Activated CD4-positive, alpha-beta T cell treated with anti-CD3 and anti-CD28 coated beads, Interleukin-2, amount 10 ng/mL, durations not matched to agents 24 days and 14 days (primary cell): ENCODE measurements at regions not wholly inside any gene's neighbourhood (a gene's known extent, or its start where the extent isn't known, plus 50 kb on each side); places are given as distances from the start of the nearest gene placed in this dataset.

Experiments
- DNase-seq: peaks from one replicate; pipeline ENCODE4 v3.0.0; 2022
- H3K27ac Mint-ChIP-seq: one replicate; pipeline ENCODE4 v1.8.0; 2022; ENCODE audit warnings: mild to moderate bottlenecking, mixed read lengths
- H3K27me3 Mint-ChIP-seq: one replicate; pipeline ENCODE4 v1.8.0; 2022; ENCODE audit warnings: mixed read lengths
- H3K36me3 Mint-ChIP-seq: one replicate; pipeline ENCODE4 v1.8.0; 2022; ENCODE audit warnings: low read depth, mild to moderate bottlenecking, mixed read lengths
- H3K4me1 Mint-ChIP-seq: one replicate; pipeline ENCODE4 v1.8.0; 2021; ENCODE audit warnings: mixed read lengths
- H3K4me3 Mint-ChIP-seq: one replicate; pipeline ENCODE4 v1.8.0; 2022; ENCODE audit warnings: mild to moderate bottlenecking, moderate library complexity, mixed read lengths
- H3K9me3 Mint-ChIP-seq: one replicate; pipeline ENCODE4 v1.8.0; 2021; ENCODE audit warnings: mixed read lengths
- intact Hi-C: fragments of 100-400 bp; cut with micrococcal nuclease; formaldehyde crosslinking; loops from one replicate; pipeline ENCODE4 v1.15.1; 2023

DNA sequence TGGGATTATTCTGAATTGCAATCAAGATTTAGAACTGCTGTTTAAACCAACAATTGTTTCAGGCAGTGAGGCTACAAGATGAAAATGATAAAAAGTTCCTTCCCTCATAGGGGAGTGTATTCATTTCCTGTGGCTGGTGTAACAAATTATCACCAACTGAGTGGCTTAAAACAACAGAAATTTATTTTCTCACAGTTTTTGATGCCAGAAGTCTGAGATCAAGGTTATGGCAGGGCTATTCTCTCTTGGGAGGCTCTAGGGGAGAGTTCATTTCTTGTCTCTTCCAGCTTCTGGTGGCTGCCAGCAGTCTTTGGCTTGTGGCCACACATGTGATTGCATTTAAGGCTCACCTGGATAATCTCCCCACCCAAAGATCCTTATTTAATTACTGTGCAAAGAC is 290.5 kb upstream of the ZSWIM2 start:
- Mint-ChIP-seq H3K4me3 (no peak overlapping the region), H3K9me3 (no peaks in the 10 kb centered on the region), H3K27me3 (no peaks in the 10 kb centered on the region), H3K36me3 (no peaks in the 10 kb centered on the region), H3K4me1 (no peaks in the 10 kb centered on the region), H3K27ac (no peak overlapping the region)
- no peak for DNase-seq
- intact Hi-C loops = no loop called here

DNA sequence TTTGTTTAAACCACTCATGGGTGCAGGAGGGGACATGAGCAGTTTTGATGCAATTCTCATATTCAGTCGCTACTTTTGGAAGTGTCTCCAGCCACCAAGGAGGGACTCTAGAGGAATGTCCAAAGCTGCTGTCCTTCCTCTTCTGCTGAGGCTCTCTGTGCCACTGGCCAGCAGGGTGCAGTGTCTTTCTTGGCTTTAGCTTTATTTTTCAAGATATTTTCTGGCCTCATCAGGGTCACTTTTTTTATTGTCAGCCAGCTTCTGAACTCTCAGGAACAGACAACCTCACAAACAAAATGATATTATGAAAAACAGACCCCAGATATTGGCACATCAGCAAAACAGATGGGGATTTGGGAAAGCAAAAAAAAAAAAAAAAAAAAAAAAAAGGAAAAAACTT is 289.3 kb upstream of the ZSWIM2 start:
- no peak for DNase-seq
- no peaks in the 10 kb centered on the region for H3K36me3 Mint-ChIP-seq
- no peaks in the 10 kb centered on the region for H3K4me1 Mint-ChIP-seq
- H3K9me3 Mint-ChIP-seq = no peaks in the 10 kb centered on the region
- H3K27ac Mint-ChIP-seq = no peak overlapping the region
- no peaks in the 10 kb centered on the region for H3K27me3 Mint-ChIP-seq
- no peak overlapping the region for H3K4me3 Mint-ChIP-seq
- intact Hi-C loops = no loop called here

DNA sequence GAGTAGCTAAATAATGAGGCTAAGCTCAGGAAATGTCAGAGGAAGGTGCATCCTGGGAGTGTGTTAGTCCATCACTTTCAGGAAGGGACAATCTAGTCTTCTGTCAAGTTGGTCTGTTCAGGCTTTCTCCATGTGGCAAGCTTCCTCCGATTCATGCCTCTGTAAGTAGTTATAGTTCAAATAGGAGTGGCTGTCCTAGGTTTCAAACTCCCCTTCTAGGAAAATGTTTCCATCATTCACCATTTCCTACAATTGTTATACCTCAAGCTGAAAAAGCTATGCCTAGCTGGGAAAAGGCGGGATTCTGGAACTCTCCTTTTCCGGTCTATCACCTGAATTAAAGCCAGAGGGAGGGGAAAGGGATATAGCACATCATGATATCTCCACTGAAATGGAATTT is 287.7 kb upstream of the ZSWIM2 start:
- H3K36me3 Mint-ChIP-seq = no peaks in the 10 kb centered on the region
- intact Hi-C loops = no loop called here

DNA sequence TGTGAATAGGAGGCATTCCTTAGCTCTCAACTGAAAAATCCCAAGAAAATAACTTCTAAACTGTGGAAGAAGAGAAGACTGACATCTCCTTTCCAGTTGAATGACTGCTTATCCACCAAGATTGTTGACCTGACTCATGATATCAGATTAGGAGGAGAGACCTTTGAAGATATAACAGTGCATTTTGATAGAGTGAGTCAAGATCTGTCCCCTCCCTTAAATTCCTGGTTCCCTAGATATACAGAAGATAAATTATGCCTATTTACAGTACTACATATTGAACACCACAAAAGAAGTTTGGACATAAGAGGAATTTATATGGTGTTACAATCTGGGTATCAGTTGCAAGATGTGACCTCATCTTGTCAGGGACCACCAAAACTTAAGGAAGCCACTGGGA is 285.3 kb upstream of the ZSWIM2 start:
- Mint-ChIP-seq H3K27me3 (no peaks in the 10 kb centered on the region), H3K4me3 (no peak overlapping the region), H3K9me3 (no peaks in the 10 kb centered on the region), H3K36me3 (no peaks in the 10 kb centered on the region), H3K4me1 (no peaks in the 10 kb centered on the region), H3K27ac (no peak overlapping the region)
- intact Hi-C loops = no loop called here
- DNase-seq = no peak

More for the DNA sequence above, 287.7 kb upstream of the ZSWIM2 start:
- Mint-ChIP-seq H3K4me1 (no peaks in the 10 kb centered on the region), H3K27me3 (no peaks in the 10 kb centered on the region), H3K27ac (no peak overlapping the region), H3K9me3 (no peaks in the 10 kb centered on the region), H3K4me3 (no peak overlapping the region)
- no peak for DNase-seq

DNA sequence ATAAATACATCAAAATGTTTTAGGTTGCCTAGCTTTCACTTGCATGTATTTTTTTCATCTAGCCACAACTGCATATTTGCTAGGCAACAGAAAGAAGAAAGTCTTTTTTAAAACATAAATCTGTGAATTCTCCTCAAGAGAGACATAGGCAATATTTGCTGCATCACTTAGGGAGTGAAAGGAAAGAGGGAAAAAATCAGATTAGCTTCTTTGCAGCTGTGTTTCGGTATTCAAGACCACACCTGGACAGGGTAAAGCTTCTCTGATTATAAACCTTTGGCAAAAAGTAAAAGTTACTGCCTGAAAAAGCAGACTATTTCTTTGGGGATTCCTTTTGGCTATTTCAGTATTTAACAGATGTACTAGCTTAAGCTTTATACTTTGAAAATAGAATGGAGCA is 280.9 kb upstream of the ZSWIM2 start:
- no peak for DNase-seq
- Mint-ChIP-seq H3K9me3 (no peaks in the 10 kb centered on the region), H3K4me3 (no peak overlapping the region), H3K27me3 (no peaks in the 10 kb centered on the region), H3K27ac (no peak overlapping the region), H3K4me1 (no peaks in the 10 kb centered on the region), H3K36me3 (no peaks in the 10 kb centered on the region)
- intact Hi-C loops = no loop called here

DNA sequence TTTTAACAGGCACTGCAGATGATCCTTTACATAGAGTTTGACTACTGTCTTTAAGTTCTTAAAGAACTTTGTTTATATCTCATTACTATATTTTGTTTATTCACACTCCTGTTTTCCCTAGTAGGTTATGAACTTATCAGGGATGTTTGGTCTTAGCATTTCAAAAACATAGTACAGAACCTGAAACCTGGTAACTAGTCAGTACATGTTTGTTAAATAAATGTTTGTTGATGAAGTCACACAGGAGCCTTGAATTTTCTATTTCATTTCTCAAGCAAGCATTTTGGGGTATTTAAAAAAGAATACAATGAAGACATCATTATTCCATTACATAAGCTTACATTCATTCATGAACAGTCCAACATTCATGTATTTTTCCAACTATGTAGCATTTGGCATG is 280.3 kb upstream of the ZSWIM2 start:
- Mint-ChIP-seq H3K9me3 (no peaks in the 10 kb centered on the region), H3K27ac (no peak overlapping the region), H3K27me3 (no peaks in the 10 kb centered on the region), H3K4me1 (no peaks in the 10 kb centered on the region), H3K4me3 (no peak overlapping the region), H3K36me3 (no peaks in the 10 kb centered on the region)
- no peak for DNase-seq
- intact Hi-C loops = no loop called here

DNA sequence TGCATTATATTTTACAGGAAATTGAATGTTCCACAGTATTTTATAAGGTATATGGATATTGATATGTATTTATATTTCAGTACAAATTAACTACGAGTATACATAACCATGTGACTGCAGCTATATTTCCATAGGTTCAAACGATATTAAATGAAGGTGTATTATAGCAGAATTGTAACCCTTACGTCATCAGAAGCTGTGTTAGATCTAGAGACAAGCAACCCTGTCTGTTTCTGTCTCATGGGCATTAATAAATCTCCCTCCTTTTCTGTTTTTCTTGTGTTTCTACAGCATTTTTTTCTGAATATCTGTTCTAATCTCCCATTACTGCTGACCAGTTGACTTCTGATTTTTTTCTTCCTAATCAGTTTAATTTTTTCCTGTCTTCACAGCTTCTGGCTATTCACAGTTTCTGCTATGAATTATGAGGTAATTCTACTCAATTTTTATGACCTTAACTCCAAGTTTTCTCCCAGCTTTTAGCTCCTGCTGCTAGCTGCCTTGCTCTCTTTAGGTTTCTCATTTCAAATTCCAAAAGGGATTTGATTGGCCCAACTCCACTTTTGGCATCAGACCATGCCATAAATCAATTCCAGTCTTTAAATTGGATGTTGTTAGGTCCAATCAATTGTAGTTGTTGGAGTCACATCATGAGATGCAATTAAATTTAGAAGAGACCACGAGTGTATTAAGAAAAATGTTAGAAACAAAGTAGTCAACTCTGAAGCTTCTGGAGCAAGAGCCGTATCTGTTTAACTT is 277.5 kb upstream of the ZSWIM2 start:
- H3K27ac Mint-ChIP-seq = no peak overlapping the region
- DNase-seq = no peak
- H3K27me3 Mint-ChIP-seq = no peaks in the 10 kb centered on the region
- intact Hi-C loops = no loop called here
- H3K9me3 Mint-ChIP-seq = no peaks in the 10 kb centered on the region
- no peaks in the 10 kb centered on the region for H3K36me3 Mint-ChIP-seq
- no peak overlapping the region for H3K4me3 Mint-ChIP-seq
- no peaks in the 10 kb centered on the region for H3K4me1 Mint-ChIP-seq

DNA sequence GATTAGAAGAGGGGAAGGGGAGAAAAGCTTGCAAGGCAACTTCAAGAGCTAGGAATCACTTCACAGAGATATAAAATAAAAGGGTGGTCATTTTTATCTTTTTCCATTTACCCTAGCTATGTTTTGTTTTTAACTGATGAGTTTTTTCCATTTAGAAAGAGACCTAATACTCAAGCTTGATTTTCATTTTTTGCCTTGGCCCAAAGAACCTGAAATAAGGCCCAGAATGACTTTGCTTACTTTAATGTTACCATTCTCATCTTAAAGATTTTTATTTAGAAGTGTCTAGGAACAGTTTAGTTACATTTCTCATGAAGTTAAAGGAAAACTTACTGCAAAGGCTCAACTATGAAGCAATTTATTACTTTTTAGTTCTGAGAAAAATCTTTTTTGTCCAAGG is 276.3 kb upstream of the ZSWIM2 start:
- intact Hi-C loops = no loop called here
- Mint-ChIP-seq H3K36me3 (no peaks in the 10 kb centered on the region), H3K9me3 (no peaks in the 10 kb centered on the region), H3K27ac (no peak overlapping the region), H3K4me3 (no peak overlapping the region), H3K4me1 (no peaks in the 10 kb centered on the region), H3K27me3 (no peaks in the 10 kb centered on the region)
- DNase-seq = no peak

DNA sequence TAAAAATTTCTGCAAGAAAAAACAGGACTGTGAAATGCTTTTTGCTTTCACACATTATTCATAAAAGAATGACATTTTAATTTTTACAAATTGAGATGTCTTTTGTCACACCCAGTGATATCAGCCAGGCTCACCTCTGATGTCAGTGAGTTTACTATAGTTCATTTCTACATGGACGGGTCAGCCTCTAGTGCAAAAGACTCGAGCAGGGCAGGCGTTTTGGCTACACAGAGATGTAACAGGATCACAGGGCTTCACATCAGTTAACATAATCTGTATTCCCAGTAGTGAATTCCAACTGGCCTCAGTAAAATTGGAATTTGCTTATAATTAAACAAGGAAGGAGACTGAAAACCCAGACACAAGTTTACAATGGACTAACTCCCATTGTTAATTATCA is 275.6 kb upstream of the ZSWIM2 start:
- Mint-ChIP-seq H3K27me3 (no peaks in the 10 kb centered on the region), H3K4me1 (no peaks in the 10 kb centered on the region), H3K36me3 (no peaks in the 10 kb centered on the region), H3K27ac (no peak overlapping the region), H3K9me3 (no peaks in the 10 kb centered on the region), H3K4me3 (no peak overlapping the region)
- no peak for DNase-seq
- intact Hi-C loops = no loop called here

DNA sequence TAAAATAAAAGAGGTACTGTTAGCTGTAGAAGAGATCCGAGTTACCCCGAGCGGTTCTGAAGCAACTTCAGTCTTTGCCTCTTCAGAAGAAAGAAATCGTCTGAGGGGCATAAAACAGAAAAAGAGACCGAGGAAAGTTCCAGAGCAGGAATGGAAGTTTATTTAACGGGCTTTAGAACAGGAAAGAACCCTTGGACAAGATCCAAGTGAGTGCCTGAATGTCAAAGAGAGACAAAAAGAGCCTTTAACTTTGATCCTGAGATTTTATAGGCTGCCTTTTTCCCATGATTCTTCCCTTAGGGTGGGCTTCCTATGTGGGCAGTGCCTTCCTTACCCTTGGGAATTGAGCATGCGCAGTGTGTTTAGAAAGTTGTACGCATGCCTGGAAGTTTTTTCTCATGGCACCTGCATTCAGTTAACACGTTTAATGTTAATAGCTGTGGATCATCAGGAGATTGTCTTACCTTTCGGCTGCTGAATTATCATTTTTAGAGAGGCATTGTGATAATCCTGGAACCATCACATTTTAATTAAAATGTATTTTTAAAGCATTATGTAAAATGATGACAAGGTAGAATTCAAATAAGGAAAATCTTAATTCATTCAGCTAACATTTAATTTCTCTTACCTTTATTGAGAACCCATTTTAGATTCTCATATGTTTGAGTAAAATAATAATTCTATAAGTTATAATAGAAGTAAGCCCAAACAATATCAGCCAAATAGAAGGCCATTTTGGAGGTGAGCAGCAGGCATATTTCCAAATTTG is 269.5 kb upstream of the ZSWIM2 start:
- Mint-ChIP-seq H3K4me3 (no peak overlapping the region), H3K9me3 (no peaks in the 10 kb centered on the region), H3K4me1 (no peaks in the 10 kb centered on the region), H3K36me3 (no peaks in the 10 kb centered on the region), H3K27me3 (no peaks in the 10 kb centered on the region), H3K27ac (no peak overlapping the region)
- intact Hi-C loops = no loop called here
- no peak for DNase-seq

DNA sequence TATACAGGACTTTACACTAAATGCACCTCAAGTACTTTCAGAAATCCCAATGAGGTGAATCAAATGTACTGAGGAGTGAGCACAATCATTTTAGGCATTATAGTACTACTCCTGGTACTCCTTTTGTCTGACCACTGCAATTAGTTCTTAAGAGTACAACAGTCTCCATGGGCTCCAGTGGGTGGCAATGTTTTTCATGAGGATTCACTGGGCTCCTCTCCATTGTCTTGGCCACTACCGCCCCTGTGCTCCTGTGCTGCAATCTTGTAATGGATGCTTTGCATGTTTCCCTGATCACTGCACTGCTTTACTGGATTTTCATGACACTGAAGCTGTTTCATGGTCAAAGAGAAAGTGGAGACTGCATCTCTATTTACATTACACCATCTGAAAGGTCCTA is 268.5 kb upstream of the ZSWIM2 start:
- Mint-ChIP-seq H3K36me3 (no peaks in the 10 kb centered on the region), H3K27ac (no peak overlapping the region), H3K27me3 (no peaks in the 10 kb centered on the region), H3K4me1 (no peaks in the 10 kb centered on the region), H3K9me3 (no peaks in the 10 kb centered on the region), H3K4me3 (no peak overlapping the region)
- intact Hi-C loops = no loop called here
- DNase-seq = no peak

DNA sequence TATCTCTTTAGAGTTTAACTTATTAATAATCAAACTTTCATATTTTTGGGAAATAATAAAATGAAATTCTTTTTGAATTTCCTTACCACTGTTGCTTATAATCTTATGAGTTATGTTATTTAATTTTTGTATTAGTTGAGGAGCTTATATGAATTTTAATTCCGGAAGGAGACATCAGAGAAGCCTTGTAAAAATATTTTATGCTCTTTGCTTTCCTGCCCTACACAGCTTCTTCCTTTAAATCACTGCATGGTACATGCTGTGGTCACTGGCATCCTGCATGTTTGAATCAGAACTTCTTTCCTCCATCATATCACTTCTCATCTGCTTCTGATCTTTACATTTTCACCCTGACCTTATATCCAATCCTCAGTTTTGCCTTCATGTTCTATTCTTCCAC is 266.7 kb upstream of the ZSWIM2 start:
- Mint-ChIP-seq H3K4me3 (no peak overlapping the region), H3K4me1 (no peaks in the 10 kb centered on the region), H3K27ac (no peak overlapping the region), H3K9me3 (no peaks in the 10 kb centered on the region), H3K36me3 (no peaks in the 10 kb centered on the region), H3K27me3 (no peaks in the 10 kb centered on the region)
- no peak for DNase-seq
- intact Hi-C loops = no loop called here

DNA sequence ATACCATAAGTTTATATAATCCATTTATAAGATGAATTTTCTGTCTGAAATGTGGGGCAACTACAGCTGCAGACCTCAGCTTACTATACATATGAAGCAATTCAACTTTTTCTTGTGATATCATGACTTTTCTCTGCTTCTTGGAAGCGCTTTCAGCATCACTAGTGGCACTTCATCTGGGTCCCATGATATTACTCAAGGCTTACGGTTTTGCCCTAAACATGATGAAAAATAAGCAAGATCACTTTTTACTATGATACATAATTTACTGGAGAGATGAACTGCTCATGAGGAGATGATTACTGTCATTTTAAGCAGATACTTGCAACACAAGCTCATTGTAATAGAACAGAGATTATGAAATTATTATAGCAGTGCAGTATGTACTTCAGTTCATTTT is 258.0 kb upstream of the ZSWIM2 start:
- Mint-ChIP-seq H3K36me3 (no peaks in the 10 kb centered on the region), H3K4me3 (no peak overlapping the region), H3K4me1 (no peaks in the 10 kb centered on the region), H3K27me3 (no peaks in the 10 kb centered on the region), H3K9me3 (no peaks in the 10 kb centered on the region), H3K27ac (no peak overlapping the region)
- DNase-seq = no peak
- intact Hi-C loops = no loop called here

DNA sequence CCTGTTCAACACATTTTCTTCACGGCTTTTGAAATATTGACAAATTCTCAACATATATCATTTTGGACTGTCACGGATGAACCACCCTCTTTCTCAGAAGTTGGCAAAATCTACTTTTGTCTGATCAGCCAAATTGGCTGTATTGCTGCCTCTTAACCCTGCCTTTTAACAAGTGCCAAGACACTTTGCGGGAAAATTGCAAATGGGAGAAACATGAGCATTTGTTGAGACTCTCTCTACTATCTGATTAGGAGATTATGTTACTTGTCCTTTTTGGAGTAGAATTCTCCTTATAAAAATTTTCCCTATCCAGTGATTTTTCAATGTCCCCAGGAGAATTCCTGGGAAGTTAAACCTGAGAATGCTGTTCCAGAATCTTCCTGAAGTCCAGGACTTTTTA is 256.2 kb upstream of the ZSWIM2 start:
- intact Hi-C loops = no loop called here
- Mint-ChIP-seq H3K9me3 (no peaks in the 10 kb centered on the region), H3K36me3 (no peaks in the 10 kb centered on the region), H3K27ac (no peak overlapping the region), H3K4me3 (no peak overlapping the region), H3K27me3 (no peaks in the 10 kb centered on the region), H3K4me1 (no peaks in the 10 kb centered on the region)
- DNase-seq = no peak

DNA sequence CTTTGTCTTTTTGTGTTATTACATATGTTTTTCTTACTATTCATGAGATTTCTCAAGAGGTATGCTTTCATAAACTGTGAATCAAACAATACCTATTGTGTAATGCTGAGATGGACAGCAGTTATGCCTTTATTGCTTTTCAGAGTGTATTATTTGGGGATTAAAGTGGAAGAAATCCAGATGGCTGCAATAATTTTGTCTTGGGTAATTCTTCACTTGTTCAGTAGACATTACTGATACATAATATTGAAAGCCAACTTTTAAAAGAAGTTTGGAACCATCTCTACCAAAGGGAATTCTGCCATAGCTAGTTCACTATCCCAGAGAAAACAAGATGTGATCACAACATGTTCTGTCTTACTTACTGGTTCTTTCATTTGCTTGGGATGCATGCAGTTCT is 253.4 kb upstream of the ZSWIM2 start:
- intact Hi-C loops = no loop called here
- DNase-seq = no peak
- Mint-ChIP-seq H3K4me3 (no peak overlapping the region), H3K36me3 (no peaks in the 10 kb centered on the region), H3K27ac (no peak overlapping the region), H3K9me3 (no peaks in the 10 kb centered on the region), H3K4me1 (no peaks in the 10 kb centered on the region), H3K27me3 (no peaks in the 10 kb centered on the region)
